Keratinocyte (primary cell): ENCODE measurements at regions not wholly inside any gene's neighbourhood (a gene's known extent, or its start where the extent isn't known, plus 50 kb on each side); places are given as distances from the start of the nearest gene placed in this dataset.

Source experiments
- EZH2 ChIP-seq: IDR thresholded peaks from one replicate; pipeline ENCODE4 v1.6.1; 2012; ENCODE audit warnings: inconsistent platforms, mild to moderate bottlenecking, low read length, moderate library complexity
- TF ChIP-seq, protein P1 (sequence below), 3 experiments: IDR thresholded peaks in 1 of 3; conservative IDR thresholded peaks in 1 of 3; optimal IDR thresholded peaks in 1 of 3; 2 replicates in 2 of 3; 3 replicates in 1 of 3; pipeline versions ENCODE3 to v1.5.1; 2011; ENCODE audit warnings: low read length in 3 of 3, mild to moderate bottlenecking in 3 of 3, moderate library complexity in 2 of 3, control low read depth in 1 of 3, inconsistent platforms in 1 of 3; ENCODE audit not compliant: insufficient read depth in 2 of 3; ENCODE audit errors: extremely low read depth in 1 of 3

DNA sequence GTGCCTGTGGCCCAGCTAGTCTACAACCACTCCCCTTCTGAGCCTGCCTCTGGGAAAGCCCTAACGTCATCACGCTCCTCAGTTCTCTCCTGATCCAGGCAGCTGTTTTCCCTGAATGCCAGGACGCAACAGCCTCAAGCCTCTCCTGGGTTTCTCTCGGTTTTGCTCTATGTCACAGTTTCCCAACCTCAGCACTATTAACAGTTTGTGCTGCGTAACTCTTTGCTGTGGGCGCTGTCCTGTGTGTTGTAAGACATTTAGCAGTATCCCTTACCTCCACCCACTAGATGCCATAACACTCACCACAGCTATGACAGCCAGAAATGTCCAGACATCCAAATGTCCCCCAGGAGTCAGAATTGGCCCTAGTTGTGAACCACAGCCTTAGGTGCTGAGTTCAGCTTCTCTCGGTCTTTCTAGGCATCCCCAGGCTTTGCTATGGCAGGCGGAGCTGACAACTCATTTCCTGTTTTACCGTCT is 226.3 kb upstream of the NPVF start:
- TF ChIP-seq, protein P1, sequence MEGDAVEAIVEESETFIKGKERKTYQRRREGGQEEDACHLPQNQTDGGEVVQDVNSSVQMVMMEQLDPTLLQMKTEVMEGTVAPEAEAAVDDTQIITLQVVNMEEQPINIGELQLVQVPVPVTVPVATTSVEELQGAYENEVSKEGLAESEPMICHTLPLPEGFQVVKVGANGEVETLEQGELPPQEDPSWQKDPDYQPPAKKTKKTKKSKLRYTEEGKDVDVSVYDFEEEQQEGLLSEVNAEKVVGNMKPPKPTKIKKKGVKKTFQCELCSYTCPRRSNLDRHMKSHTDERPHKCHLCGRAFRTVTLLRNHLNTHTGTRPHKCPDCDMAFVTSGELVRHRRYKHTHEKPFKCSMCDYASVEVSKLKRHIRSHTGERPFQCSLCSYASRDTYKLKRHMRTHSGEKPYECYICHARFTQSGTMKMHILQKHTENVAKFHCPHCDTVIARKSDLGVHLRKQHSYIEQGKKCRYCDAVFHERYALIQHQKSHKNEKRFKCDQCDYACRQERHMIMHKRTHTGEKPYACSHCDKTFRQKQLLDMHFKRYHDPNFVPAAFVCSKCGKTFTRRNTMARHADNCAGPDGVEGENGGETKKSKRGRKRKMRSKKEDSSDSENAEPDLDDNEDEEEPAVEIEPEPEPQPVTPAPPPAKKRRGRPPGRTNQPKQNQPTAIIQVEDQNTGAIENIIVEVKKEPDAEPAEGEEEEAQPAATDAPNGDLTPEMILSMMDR (optimal IDR thresholded peaks at IDR 0.05 in 1 of 3, IDR thresholded peaks at IDR 0.05 in 1 of 3, conservative IDR thresholded peaks at IDR 0.05 in 1 of 3; ENCODE audit: extremely low read depth in 1 of 3, insufficient read depth in 2 of 3, low read length in 3 of 3): no peak
- TF ChIP-seq EZH2: no peak
